Activated CD8-positive, alpha-beta memory T cell treated with anti-CD3 and anti-CD28 coated beads, Interleukin-2, amount 10 ng/mL, durations not matched to agents 7 days and 5 days (primary cell): ENCODE measurements at regions not wholly inside any gene's neighbourhood (a gene's known extent, or its start where the extent isn't known, plus 50 kb on each side); places are given as distances from the start of the nearest gene placed in this dataset.

ENCODE experiments used
- ATAC-seq: fragments of 150-1000 bp; cut with Tn5 transposase; one replicate; pipeline ENCODE4 v1.10.0; 2021; ENCODE audit warnings: moderate library complexity
- CTCF ChIA-PET: fragments of 350-600 bp; sonication (Branson Sonifier 250); formaldehyde crosslinking; loops from one replicate; lab custom pipeline; 2021; ENCODE audit warnings: antibody characterized with exemption; lab: Charles Lee
- DNase-seq: peaks from one replicate; pipeline ENCODE4 v3.0.0-alpha.2; 2020
- H3K27ac Mint-ChIP-seq: one replicate; pipeline ENCODE4 v1.8.0; 2021; ENCODE audit warnings: mild to moderate bottlenecking, mixed read lengths
- H3K27me3 Mint-ChIP-seq: one replicate; pipeline ENCODE4 v1.8.0; 2021; ENCODE audit warnings: mixed read lengths
- H3K36me3 Mint-ChIP-seq: one replicate; pipeline ENCODE4 v1.8.0; 2021; ENCODE audit warnings: mild to moderate bottlenecking, mixed read lengths
- H3K4me1 Mint-ChIP-seq: one replicate; pipeline ENCODE4 v1.8.0; 2021; ENCODE audit warnings: mixed read lengths
- H3K4me3 Mint-ChIP-seq: one replicate; pipeline ENCODE4 v1.8.0; 2021; ENCODE audit warnings: mild to moderate bottlenecking, moderate library complexity, mixed read lengths
- H3K9me3 Mint-ChIP-seq: one replicate; pipeline ENCODE4 v1.8.0; 2022; ENCODE audit warnings: low read depth, mixed read lengths

DNA sequence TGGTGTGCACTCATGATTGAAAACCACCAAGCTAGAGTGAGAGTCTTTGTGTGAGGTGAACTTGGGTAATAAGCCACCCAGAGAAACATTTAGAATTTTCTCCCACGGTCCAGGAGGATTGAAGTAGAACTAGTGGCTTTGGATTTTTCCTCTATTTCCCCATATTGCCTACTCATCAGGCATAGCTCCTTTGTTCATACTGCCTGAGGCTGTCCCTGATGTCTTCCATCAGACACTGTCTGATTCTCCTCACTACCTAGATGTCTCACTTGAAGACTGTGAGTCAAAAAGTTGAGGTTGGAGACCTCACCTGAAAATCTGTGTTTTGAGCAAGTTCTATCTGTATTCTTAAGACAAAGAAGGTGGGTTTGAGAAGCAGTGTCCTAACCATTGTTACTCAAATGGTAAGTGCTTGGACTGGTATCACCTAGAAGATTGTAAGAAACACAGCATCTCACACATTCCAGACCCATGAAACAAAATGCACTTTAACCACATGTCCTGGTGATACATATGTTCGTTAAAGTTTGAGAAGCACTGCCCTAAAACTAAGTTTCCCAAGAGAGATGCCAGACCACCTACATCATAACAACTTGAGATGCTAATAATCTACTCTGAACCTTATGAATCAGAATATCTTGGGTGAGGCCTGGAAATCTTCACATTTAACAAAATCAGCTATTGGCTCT, 523.4 kb upstream of the BTBD3 start:
- Mint-ChIP-seq H3K9me3 (peaks cover 2% of the 10 kb centered on the region), H3K36me3 (no peaks in the 10 kb centered on the region), H3K4me3 (no peak overlapping the region)

DNA sequence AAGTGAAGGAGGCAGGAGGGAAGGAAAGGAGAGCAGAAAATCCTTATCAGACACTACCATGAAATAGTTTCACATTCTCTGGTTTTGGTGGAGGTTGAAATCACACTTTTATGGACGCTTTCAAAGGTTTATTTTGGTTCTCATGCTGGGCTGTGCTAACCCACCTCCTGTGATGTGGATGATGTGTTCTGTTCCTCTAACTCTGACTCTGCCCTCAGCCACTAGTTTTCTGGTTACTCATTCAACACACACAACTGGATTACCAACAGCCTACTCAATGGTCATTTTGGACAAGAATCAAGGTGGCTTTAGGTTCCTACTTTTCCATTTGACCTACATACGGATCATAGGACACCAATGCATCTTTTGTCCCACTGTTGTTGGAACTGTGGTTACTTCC, 522.1 kb upstream of the BTBD3 start:
- Mint-ChIP-seq H3K27ac (no peak overlapping the region), H3K9me3 (peaks cover 2% of the 10 kb centered on the region)

More for the DNA sequence above, 523.4 kb upstream of the BTBD3 start:
- CTCF ChIA-PET = no interaction called here
- Mint-ChIP-seq H3K27me3 (no peaks in the 10 kb centered on the region), H3K4me1 (no peaks in the 10 kb centered on the region), H3K27ac (no peak overlapping the region)
- ATAC-seq (no peak), DNase-seq (no peak)

DNA sequence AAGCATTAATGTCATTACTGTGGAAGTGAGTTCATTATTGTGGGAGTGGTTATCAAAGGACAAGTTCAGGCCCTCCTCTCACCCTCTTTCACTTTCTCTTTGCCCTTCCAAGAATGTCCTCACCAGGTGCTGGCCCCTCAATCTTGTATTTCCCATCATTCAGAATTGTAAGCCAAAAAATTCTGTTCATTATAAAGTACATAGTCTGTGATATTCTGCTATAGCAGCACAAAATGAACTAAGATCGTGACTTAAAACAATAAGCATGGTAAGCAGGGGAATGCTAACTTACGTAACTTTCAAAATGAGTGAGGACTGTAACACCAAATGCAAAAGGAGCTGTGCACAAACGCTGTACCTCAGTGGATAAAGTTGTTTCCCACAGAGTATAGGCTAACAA, 515.7 kb upstream of the BTBD3 start:
- DNase-seq (no peak), ATAC-seq (no peak)
- no peak overlapping the region for H3K27ac Mint-ChIP-seq
- no peaks in the 10 kb centered on the region for H3K4me1 Mint-ChIP-seq
- no peaks in the 10 kb centered on the region for H3K27me3 Mint-ChIP-seq
- H3K9me3 Mint-ChIP-seq = no peaks in the 10 kb centered on the region
- no peaks in the 10 kb centered on the region for H3K36me3 Mint-ChIP-seq
- no peak overlapping the region for H3K4me3 Mint-ChIP-seq
- CTCF ChIA-PET = no interaction called here

More for the DNA sequence above, 522.1 kb upstream of the BTBD3 start:
- CTCF ChIA-PET = no interaction called here
- H3K4me1 Mint-ChIP-seq = no peaks in the 10 kb centered on the region
- ATAC-seq (no peak), DNase-seq (no peak)
- H3K4me3 Mint-ChIP-seq = no peak overlapping the region
- H3K36me3 Mint-ChIP-seq = no peaks in the 10 kb centered on the region
- H3K27me3 Mint-ChIP-seq = no peaks in the 10 kb centered on the region

DNA sequence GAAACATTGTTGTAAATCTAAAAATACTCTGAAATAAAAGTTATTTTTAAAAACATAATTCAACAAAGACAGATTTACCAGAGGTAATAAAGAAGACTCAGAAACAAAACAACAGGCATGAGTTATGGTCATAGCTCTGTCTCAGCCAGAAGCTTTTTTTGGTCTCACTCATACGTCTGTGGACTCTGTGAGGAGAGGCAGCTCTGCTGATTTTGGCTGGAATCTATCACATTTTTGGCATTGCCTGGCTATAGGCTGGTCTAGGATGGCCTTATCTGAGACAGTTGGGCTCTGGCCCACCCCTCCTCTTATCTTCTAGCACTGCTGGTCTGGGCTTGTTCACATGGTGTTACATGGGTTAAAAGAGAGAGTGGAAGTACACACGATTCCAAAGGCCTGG, 514.0 kb upstream of the BTBD3 start:
- Mint-ChIP-seq H3K27me3 (no peaks in the 10 kb centered on the region), H3K9me3 (no peaks in the 10 kb centered on the region)

DNA sequence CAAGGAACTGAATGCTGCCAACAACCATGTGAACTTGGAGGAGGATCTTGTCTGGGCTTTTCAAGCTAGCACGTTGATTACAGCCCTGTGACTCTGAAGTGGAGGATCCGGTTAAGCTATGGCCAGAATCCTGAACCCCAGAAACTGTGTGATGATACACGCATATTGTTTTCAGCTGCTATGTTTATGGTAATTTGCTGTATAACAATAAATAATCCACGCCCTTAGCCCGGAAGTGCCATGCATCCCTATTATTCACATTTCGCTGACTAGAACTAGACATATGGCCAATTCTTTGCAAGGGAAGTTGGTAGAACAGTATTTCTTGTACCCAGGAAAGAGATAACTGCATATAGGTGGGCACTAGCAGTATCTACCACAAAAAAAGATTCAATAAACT, 510.8 kb upstream of the BTBD3 start:
- no peak for ATAC-seq
- H3K4me3 Mint-ChIP-seq = no peak overlapping the region
- H3K27me3 Mint-ChIP-seq = no peaks in the 10 kb centered on the region
- H3K27ac Mint-ChIP-seq = no peak overlapping the region
- CTCF ChIA-PET = no interaction called here
- no peaks in the 10 kb centered on the region for H3K36me3 Mint-ChIP-seq
- H3K4me1 Mint-ChIP-seq = no peaks in the 10 kb centered on the region
- no peaks in the 10 kb centered on the region for H3K9me3 Mint-ChIP-seq
- DNase-seq = no peak

More for the DNA sequence above, 514.0 kb upstream of the BTBD3 start:
- Mint-ChIP-seq H3K27ac (no peak overlapping the region), H3K4me3 (no peak overlapping the region), H3K4me1 (no peaks in the 10 kb centered on the region), H3K36me3 (no peaks in the 10 kb centered on the region)
- CTCF ChIA-PET = no interaction called here
- no peak for DNase-seq
- no peak for ATAC-seq

DNA sequence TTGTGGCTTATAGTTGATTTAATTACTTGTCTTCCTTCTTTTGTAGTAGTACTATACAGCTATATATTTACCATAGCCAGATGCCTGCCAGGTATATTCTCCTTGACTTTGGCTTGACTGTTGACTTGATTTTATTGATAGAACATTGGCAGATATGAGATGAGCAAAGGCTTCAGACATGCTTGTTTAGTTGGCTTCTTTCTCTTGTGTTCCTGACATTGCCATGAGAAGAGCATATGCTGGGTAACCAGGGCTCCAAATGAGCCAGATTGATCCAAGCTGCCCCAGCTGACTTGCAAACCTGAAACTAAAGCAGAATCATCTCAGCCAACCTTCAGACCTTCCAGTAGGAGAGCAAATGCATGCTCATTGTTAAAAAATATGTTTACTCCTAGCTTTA, 508.1 kb upstream of the BTBD3 start:
- no peaks in the 10 kb centered on the region for H3K4me1 Mint-ChIP-seq
- DNase-seq = no peak
- CTCF ChIA-PET = no interaction called here
- H3K4me3 Mint-ChIP-seq = no peak overlapping the region
- no peak for ATAC-seq
- no peaks in the 10 kb centered on the region for H3K36me3 Mint-ChIP-seq
- H3K27ac Mint-ChIP-seq = no peak overlapping the region
- no peaks in the 10 kb centered on the region for H3K27me3 Mint-ChIP-seq
- H3K9me3 Mint-ChIP-seq = peaks cover 11% of the 10 kb centered on the region

DNA sequence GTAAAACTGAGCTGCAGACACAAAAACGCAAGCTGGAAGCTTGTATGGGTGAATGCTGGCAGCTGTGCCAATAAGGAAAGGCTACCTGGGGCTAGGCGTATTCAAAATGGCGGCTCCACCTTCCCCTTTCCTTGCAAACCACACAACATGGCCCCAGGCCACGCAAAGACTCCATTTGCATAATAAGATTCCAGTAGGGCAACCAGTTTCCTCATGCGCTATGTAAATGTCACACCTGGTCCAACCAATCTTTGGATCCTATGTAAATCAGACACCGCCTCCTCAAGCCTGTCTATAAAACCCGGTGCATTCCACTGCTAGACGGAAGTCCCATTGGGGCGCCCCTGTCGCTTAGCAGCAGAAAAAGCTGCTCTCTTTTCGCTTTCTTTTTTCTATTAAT, 505.9 kb upstream of the BTBD3 start:
- no peaks in the 10 kb centered on the region for H3K36me3 Mint-ChIP-seq
- no peak overlapping the region for H3K27ac Mint-ChIP-seq
- CTCF ChIA-PET = no interaction called here
- DNase-seq (no peak), ATAC-seq (no peak)
- peaks cover 11% of the 10 kb centered on the region for H3K9me3 Mint-ChIP-seq
- H3K4me1 Mint-ChIP-seq = no peaks in the 10 kb centered on the region
- H3K27me3 Mint-ChIP-seq = no peaks in the 10 kb centered on the region
- H3K4me3 Mint-ChIP-seq = no peak overlapping the region

DNA sequence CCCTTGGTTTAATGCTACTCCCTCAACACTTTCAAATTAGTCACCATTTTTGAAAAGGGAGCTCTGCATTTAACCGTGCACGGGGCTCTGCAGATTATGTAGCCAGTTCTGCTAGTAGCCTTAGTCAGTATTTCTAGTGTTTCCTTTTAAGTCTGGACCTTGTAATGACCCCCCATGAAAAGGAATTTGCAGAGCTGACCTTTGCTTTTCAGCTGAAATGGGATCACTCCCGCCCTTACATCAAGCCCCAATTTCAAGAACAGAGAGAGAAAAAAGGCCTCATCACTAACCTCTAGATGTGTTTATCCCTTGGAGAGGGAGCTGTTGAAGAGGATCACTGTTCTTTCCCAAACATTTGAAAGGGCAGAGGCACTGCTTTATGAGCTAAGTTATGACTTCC, 490.7 kb upstream of the BTBD3 start:
- CTCF ChIA-PET = no interaction called here

DNA sequence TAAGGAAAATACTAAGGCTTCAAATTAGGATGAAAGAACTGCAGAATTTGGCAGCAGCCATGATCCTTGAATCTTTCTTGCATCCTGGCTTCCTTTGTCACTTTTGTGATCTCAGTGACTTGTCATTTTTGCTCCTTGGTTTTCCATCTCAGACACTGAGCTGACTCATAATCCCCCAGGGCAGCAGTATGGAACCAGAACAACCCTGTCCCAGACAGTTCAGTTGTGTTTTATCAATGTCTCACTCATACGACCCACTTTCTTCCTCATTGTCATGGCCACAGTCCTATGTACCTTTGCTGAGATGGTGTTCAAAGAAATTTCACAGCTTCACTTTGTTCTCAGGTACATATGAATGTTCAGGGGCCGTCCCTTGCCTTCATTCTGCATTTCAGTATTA, 488.5 kb upstream of the BTBD3 start:
- H3K27ac Mint-ChIP-seq = no peak overlapping the region
- CTCF ChIA-PET = no interaction called here
- no peak overlapping the region for H3K4me3 Mint-ChIP-seq
- DNase-seq = no peak
- H3K36me3 Mint-ChIP-seq = no peaks in the 10 kb centered on the region
- no peaks in the 10 kb centered on the region for H3K27me3 Mint-ChIP-seq
- H3K9me3 Mint-ChIP-seq = peaks cover 6% of the 10 kb centered on the region
- no peaks in the 10 kb centered on the region for H3K4me1 Mint-ChIP-seq
- no peak for ATAC-seq

More for the DNA sequence above, 490.7 kb upstream of the BTBD3 start:
- no peak for ATAC-seq
- Mint-ChIP-seq H3K9me3 (peaks cover 3% of the 10 kb centered on the region), H3K36me3 (no peaks in the 10 kb centered on the region), H3K27ac (no peak overlapping the region), H3K27me3 (no peaks in the 10 kb centered on the region), H3K4me3 (no peak overlapping the region), H3K4me1 (no peaks in the 10 kb centered on the region)
- no peak for DNase-seq

DNA sequence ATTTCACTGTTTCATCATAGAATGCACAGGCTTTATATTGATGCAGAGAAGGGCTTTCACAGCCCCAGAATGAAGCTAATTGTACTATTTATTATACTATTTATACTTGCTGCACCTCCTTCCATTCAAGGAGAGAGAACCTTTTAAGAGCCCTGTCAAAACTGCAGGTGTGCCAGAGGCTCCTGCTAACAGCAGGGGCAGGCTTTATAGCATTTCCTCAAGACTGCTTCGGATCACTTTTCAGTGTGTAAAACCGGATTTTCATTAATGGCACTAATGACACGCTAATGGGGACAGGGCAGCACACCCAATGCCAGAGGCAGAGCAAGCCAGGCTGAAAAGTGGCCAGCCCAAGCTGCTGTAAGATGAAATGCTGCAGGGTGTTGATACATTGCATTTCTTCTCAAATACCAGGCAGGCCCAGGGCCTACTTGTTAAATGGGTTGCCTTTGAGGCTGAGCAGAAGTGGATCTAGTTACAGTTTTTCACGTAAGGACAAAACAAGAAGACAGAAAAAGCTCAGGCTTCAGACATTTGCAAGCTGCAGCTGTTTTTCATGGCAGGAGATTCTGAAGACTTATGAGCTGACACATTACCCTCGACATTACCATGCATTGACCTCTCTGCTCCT, 487.7 kb upstream of the BTBD3 start:
- H3K27me3 Mint-ChIP-seq = no peaks in the 10 kb centered on the region
- CTCF ChIA-PET = no interaction called here
- no peaks in the 10 kb centered on the region for H3K4me1 Mint-ChIP-seq
- no peaks in the 10 kb centered on the region for H3K36me3 Mint-ChIP-seq
- no peak overlapping the region for H3K27ac Mint-ChIP-seq
- peaks cover 14% of the 10 kb centered on the region for H3K9me3 Mint-ChIP-seq
- no peak for DNase-seq
- no peak overlapping the region for H3K4me3 Mint-ChIP-seq
- no peak for ATAC-seq

DNA sequence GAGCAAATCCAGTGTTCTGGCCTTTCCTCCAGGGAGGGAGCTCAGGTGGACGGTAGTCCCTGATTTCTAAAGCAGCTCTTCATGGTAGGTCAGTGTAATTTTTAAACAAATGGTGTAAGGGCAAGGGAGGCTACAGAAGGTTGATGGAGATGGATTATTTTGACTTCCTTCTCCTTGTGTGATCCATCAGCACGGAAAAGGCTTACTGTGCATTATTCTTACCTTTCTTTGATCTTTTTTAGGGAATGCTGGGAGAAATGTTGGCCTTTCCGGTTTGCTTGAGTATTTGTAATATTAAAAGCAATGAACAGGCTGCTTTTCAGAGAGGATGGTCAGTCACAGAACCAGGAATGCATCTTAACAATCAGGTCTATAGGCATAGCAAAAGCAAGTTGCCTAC, 487.0 kb upstream of the BTBD3 start:
- H3K36me3 Mint-ChIP-seq = no peaks in the 10 kb centered on the region
- H3K27me3 Mint-ChIP-seq = no peaks in the 10 kb centered on the region
- no peaks in the 10 kb centered on the region for H3K4me1 Mint-ChIP-seq
- H3K9me3 Mint-ChIP-seq = peaks cover 14% of the 10 kb centered on the region
- CTCF ChIA-PET = no interaction called here
- no peak for ATAC-seq
- no peak overlapping the region for H3K4me3 Mint-ChIP-seq
- DNase-seq = no peak
- no peak overlapping the region for H3K27ac Mint-ChIP-seq

DNA sequence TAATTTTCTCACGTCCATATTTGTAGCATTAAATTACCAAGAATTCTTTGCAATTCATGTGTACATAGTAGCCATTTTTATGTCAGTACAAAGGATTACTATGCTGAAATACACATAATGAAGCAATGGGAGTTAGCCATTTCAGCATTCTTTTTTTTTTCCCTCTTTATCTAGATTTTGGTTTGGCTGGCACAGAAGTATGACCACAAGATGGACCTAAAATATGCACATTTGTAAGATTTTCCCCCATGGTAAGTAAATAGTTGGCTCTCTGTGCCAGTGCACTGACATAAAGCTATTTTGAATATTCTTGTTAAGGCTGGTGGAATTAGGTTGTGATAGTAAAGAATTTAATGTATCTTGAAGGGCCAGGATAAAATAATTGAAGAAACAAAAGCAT, 486.1 kb upstream of the BTBD3 start:
- H3K9me3 Mint-ChIP-seq = peaks cover 14% of the 10 kb centered on the region

DNA sequence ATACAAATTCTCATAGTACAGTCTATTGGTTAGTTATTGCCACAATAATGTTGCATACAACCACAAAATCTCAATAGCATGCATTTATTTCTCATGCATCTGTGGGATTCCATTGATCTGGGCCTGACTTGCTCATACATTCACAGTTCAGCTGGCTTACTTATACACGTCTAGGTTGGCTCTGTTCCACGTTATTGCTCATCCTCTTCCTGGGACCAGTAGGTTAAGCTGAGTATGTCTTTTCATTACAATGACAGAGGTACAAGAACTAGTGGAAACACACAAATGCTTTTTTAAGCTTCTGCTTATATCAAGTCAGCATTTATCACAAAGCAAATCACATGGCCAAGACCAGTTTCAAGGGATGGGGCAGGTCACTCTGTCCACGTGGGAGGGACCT, 485.3 kb upstream of the BTBD3 start:
- CTCF ChIA-PET = no interaction called here
- peaks cover 14% of the 10 kb centered on the region for H3K9me3 Mint-ChIP-seq
- no peaks in the 10 kb centered on the region for H3K27me3 Mint-ChIP-seq
- no peak for ATAC-seq
- H3K4me3 Mint-ChIP-seq = no peak overlapping the region
- no peaks in the 10 kb centered on the region for H3K36me3 Mint-ChIP-seq
- DNase-seq = no peak
- H3K4me1 Mint-ChIP-seq = no peaks in the 10 kb centered on the region
- no peak overlapping the region for H3K27ac Mint-ChIP-seq

More for the DNA sequence above, 486.1 kb upstream of the BTBD3 start:
- H3K36me3 Mint-ChIP-seq = no peaks in the 10 kb centered on the region
- DNase-seq (no peak), ATAC-seq (no peak)
- H3K4me1 Mint-ChIP-seq = no peaks in the 10 kb centered on the region
- no peak overlapping the region for H3K27ac Mint-ChIP-seq
- CTCF ChIA-PET = no interaction called here
- no peak overlapping the region for H3K4me3 Mint-ChIP-seq
- H3K27me3 Mint-ChIP-seq = no peaks in the 10 kb centered on the region

DNA sequence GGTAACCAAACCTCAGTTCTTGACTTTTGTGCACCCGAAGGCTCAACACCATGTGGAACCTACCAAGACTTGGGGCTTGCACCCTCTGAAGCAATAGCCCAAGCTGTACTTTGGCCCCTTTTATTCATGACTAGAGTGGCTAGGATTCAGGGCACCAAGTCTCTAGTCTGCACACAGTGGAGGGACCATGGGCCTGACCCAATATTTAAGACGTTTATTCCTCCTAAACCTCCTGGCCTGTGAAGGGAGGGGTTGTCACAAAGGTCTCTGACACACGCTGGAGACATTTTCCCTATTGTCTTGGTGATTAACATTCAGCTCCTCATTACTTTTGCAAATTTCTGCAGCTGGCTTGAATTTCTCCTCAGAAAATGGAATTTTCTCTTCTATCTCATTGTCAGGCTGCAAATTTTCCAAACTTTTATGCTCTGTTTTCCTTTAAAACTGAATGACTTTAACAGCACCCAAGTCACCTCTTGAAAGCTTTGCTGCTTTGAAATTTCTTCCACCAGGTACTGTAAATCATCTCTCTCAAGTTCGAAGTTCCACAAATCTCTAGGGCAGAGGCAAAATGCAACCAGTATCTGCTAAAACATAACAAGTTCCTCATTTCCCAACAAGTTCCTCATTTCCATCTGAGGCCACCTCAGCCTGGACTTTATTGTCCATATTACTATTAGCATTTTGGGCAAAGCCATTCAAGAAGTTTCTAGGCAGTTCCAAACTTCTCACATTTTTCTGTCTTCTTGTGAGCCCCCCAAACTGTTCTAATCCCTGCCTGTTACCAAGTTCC, 481.4 kb upstream of the BTBD3 start:
- Mint-ChIP-seq H3K4me1 (no peaks in the 10 kb centered on the region), H3K36me3 (no peaks in the 10 kb centered on the region), H3K27ac (no peak overlapping the region), H3K4me3 (no peak overlapping the region), H3K9me3 (peaks cover 15% of the 10 kb centered on the region), H3K27me3 (no peaks in the 10 kb centered on the region)
- CTCF ChIA-PET = no interaction called here
- no peak for ATAC-seq
- DNase-seq = no peak
